Gastroesophageal sphincter (tissue), 3 donors: ENCODE measurements at regions not wholly inside any gene's neighbourhood (a gene's known extent, or its start where the extent isn't known, plus 50 kb on each side); places are given as distances from the start of the nearest gene placed in this dataset.

ENCODE experiments used
- EP300 ChIP-seq: sonication (generic); formaldehyde crosslinking; IDR thresholded peaks from one replicate; pipeline ENCODE4 v1.6.1; 2017; ENCODE audit warnings: antibody characterized with exemption, mild to moderate bottlenecking
- POLR2A ChIP-seq, 2 donors: fragments of 450-650 bp; IDR thresholded peaks; one replicate each; pipeline ENCODE4 v1.6.1; 2017; ENCODE audit warnings: antibody characterized with exemption in 2 of 2, mild to moderate bottlenecking in 2 of 2, moderate library complexity in 1 of 2
- TF ChIP-seq, protein P1 (sequence below), 4 experiments: fragments of 200-600 bp in 2 of 4; fragments of 450-650 bp in 2 of 4; sonication (generic) in 1 of 4; IDR thresholded peaks; one replicate each; pipeline ENCODE4 v1.5.1; 2017 to 2019; ENCODE audit warnings: antibody characterized with exemption in 4 of 4, mild to moderate bottlenecking in 2 of 4, moderate library complexity in 2 of 4

- TF ChIP-seq, protein P1, sequence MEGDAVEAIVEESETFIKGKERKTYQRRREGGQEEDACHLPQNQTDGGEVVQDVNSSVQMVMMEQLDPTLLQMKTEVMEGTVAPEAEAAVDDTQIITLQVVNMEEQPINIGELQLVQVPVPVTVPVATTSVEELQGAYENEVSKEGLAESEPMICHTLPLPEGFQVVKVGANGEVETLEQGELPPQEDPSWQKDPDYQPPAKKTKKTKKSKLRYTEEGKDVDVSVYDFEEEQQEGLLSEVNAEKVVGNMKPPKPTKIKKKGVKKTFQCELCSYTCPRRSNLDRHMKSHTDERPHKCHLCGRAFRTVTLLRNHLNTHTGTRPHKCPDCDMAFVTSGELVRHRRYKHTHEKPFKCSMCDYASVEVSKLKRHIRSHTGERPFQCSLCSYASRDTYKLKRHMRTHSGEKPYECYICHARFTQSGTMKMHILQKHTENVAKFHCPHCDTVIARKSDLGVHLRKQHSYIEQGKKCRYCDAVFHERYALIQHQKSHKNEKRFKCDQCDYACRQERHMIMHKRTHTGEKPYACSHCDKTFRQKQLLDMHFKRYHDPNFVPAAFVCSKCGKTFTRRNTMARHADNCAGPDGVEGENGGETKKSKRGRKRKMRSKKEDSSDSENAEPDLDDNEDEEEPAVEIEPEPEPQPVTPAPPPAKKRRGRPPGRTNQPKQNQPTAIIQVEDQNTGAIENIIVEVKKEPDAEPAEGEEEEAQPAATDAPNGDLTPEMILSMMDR (IDR thresholded peaks at IDR 0.05) = no peak
- TF ChIP-seq POLR2A (IDR thresholded peaks at IDR 0.05) (no peak), EP300 (no peak)
Measured at GRCh38 chr5:16005225-16005624, 174.4 kb downstream of the MARCHF11 start.
